CD14-positive monocyte (primary cell): ENCODE measurements at regions not wholly inside any gene's neighbourhood (a gene's known extent, or its start where the extent isn't known, plus 50 kb on each side); places are given as distances from the start of the nearest gene placed in this dataset.

ENCODE experiments used
- DNase-seq, 3 donors: peaks; one replicate each; pipeline ENCODE4 v3.0.0-alpha.2; 2011 to 2022
- H2AFZ ChIP-seq: 2 replicates; pipeline ENCODE4 v1.6.0; 2012; ENCODE audit warnings: mild to moderate bottlenecking, low read depth, low read length, inconsistent platforms; ENCODE audit not compliant: insufficient read depth, poor library complexity, severe bottlenecking
- H3K27ac ChIP-seq, 2 donors: 1 replicate in 1 of 2; 2 replicates in 1 of 2; pipeline ENCODE4 v1.5.1; 2012 to 2013; ENCODE audit warnings: low read length in 2 of 2, control low read depth in 1 of 2, inconsistent platforms in 1 of 2, low read depth in 1 of 2, mild to moderate bottlenecking in 1 of 2
- H3K27me3 ChIP-seq, 2 donors: one replicate each; pipeline versions ENCODE4 v1.6.0 to v1.6.1; 2011 to 2013; ENCODE audit warnings: low read length in 2 of 2; ENCODE audit not compliant: control insufficient read depth in 2 of 2, insufficient read depth in 2 of 2
- H3K36me3 ChIP-seq, 2 donors: replicated peaks in 1 of 2; 1 replicate in 1 of 2; 2 replicates in 1 of 2; pipeline versions ENCODE4 v1.5.1 to v1.6.1; 2012 to 2013; ENCODE audit warnings: low read length in 2 of 2, control low read depth in 1 of 2, inconsistent platforms in 1 of 2, mild to moderate bottlenecking in 1 of 2; ENCODE audit not compliant: insufficient read depth in 2 of 2, control insufficient read depth in 1 of 2
- H3K4me1 ChIP-seq, 2 donors: 1 replicate in 1 of 2; 2 replicates in 1 of 2; pipeline versions ENCODE4 v1.5.1 to v1.6.1; 2012 to 2013; ENCODE audit warnings: low read length in 2 of 2, control low read depth in 1 of 2, inconsistent platforms in 1 of 2, mild to moderate bottlenecking in 1 of 2, moderate library complexity in 1 of 2; ENCODE audit not compliant: insufficient read depth in 2 of 2, control insufficient read depth in 1 of 2
- H3K4me2 ChIP-seq: replicated peaks from 2 replicates; pipeline ENCODE3; 2012; ENCODE audit warnings: low read length, moderate library complexity, mild to moderate bottlenecking; ENCODE audit not compliant: poor library complexity, severe bottlenecking; ENCODE audit errors: extremely low read depth
- H3K4me3 ChIP-seq, 3 experiments: fragments of 200-600 bp in 1 of 3; sonication (generic) in 1 of 3; replicated peaks in 1 of 3; 1 replicate in 2 of 3; 2 replicates in 1 of 3; pipeline ENCODE4 v1.5.1; 2011 to 2013; ENCODE audit warnings: low read length in 3 of 3, mild to moderate bottlenecking in 3 of 3, control low read depth in 2 of 3, low read depth in 2 of 3, inconsistent platforms in 1 of 3, moderate library complexity in 1 of 3
- H3K79me2 ChIP-seq: 2 replicates; pipeline ENCODE4 v1.6.0; 2012; ENCODE audit warnings: mild to moderate bottlenecking, control low read depth, inconsistent platforms, low read length, moderate library complexity; ENCODE audit not compliant: insufficient read depth
- H3K9ac ChIP-seq: 2 replicates; pipeline ENCODE4 v1.6.0; 2017; ENCODE audit warnings: low read length, mild to moderate bottlenecking; ENCODE audit not compliant: insufficient read depth, poor library complexity, severe bottlenecking
- H3K9me3 ChIP-seq, 2 donors: replicated peaks in 1 of 2; 1 replicate in 1 of 2; 2 replicates in 1 of 2; pipeline versions ENCODE4 v1.5.1 to v1.6.1; 2012 to 2013; ENCODE audit warnings: low read length in 2 of 2, control low read depth in 1 of 2; ENCODE audit not compliant: control insufficient read depth in 1 of 2, insufficient read depth in 1 of 2
- H4K20me1 ChIP-seq: 2 replicates; pipeline ENCODE4 v1.6.0; 2012; ENCODE audit warnings: mild to moderate bottlenecking, low read length, control low read depth, moderate library complexity; ENCODE audit not compliant: insufficient read depth
- H3K27ac Mint-ChIP-seq, 7 donors: one replicate each; pipeline ENCODE4 v1.8.0; 2020; ENCODE audit warnings: mild to moderate bottlenecking in 7 of 7, mixed read lengths in 7 of 7, moderate library complexity in 6 of 7, inconsistent platforms in 2 of 7
- H3K27me3 Mint-ChIP-seq, 3 donors: one replicate each; pipeline ENCODE4 v1.8.0; 2021 to 2022; ENCODE audit warnings: low read depth in 3 of 3, mild to moderate bottlenecking in 3 of 3, mixed read lengths in 3 of 3, moderate library complexity in 3 of 3, inconsistent platforms in 1 of 3
- H3K36me3 Mint-ChIP-seq, 2 donors: one replicate each; pipeline ENCODE4 v1.8.0; 2020; ENCODE audit warnings: mixed read lengths in 2 of 2, inconsistent platforms in 1 of 2, mild to moderate bottlenecking in 1 of 2
- H3K4me1 Mint-ChIP-seq: one replicate; pipeline ENCODE4 v1.8.0; 2020; ENCODE audit warnings: mild to moderate bottlenecking, mixed read lengths
- H3K4me3 Mint-ChIP-seq, 2 donors: one replicate each; pipeline ENCODE4 v1.8.0; 2020; ENCODE audit warnings: mild to moderate bottlenecking in 2 of 2, mixed read lengths in 2 of 2, moderate library complexity in 1 of 2
- H3K9me3 Mint-ChIP-seq, 7 donors: one replicate each; pipeline ENCODE4 v1.8.0; 2020 to 2022; ENCODE audit warnings: mixed read lengths in 7 of 7, mild to moderate bottlenecking in 6 of 7, moderate library complexity in 6 of 7, inconsistent platforms in 2 of 7
- CTCF ChIP-seq: fragments of 200-600 bp; IDR thresholded peaks from one replicate; pipeline ENCODE4 v1.8.0; 2022; ENCODE audit warnings: antibody characterized with exemption, mild to moderate bottlenecking
- WGBS: methylation state at CpG from one replicate; pipeline ENCODE4 v1.1.5; 2013; ENCODE audit warnings: missing lambda C conversion rate; ENCODE audit not compliant: insufficient coverage; 5-methylcytosine and 5-hydroxymethylcytosine counted together
- intact Hi-C, 2 donors: fragments of 100-400 bp; cut with micrococcal nuclease; formaldehyde crosslinking; loops; one replicate each; pipeline versions ENCODE4 v1.15.0 to v1.15.1; 2023

DNA sequence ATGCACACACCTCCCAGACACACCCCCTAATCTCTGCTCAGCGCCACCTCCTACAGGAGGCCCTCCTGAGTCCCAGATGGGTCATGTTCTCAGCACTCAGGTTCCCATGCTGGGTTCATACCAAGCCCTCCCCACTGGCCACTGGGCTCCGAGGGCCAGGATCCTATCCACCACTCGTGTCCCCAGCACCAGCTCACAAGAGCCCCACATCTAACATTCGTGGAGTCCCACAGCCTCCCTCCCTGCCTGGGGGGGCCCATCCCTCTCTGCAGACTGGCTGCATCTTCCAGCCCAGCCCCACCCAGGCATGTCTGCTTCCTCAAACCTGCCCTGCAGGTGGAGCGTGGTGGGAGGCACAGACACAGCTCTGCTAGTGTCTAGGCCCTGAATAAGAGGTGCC is 227.4 kb downstream of the TUBA3C start:
- Mint-ChIP-seq H3K27ac (no peak overlapping the region), H3K27me3 (peaks cover 0 to 3% (median 1%) of the 10 kb centered on the region in 3 donors), H3K4me1 (no peaks in the 10 kb centered on the region), H3K36me3 (no peaks in the 10 kb centered on the region), H3K9me3 (peaks cover 22 to 60% (median 45%) of the 10 kb centered on the region in 7 donors), H3K4me3 (no peak overlapping the region)
- DNase-seq, result no peak
- Histone ChIP-seq H2AFZ (no peak overlapping the region), H3K4me2 (no peak overlapping the region), H3K4me1 (no peaks in the 10 kb centered on the region), H3K4me3 (no peak overlapping the region), H3K9me3 (peaks cover 61 to 75% of the 10 kb centered on the region in 2 donors), H3K27ac (no peak overlapping the region), H3K79me2 (no peaks in the 10 kb centered on the region), H3K36me3 (no peaks in the 10 kb centered on the region), H3K27me3 (no peaks in the 10 kb centered on the region), H3K9ac (no peak overlapping the region), H4K20me1 (no peaks in the 10 kb centered on the region)
- WGBS, result 54% methylated on average over 5 of the region's 5 CpGs
- intact Hi-C loops, result no loop called here
- no peak for TF ChIP-seq CTCF

DNA sequence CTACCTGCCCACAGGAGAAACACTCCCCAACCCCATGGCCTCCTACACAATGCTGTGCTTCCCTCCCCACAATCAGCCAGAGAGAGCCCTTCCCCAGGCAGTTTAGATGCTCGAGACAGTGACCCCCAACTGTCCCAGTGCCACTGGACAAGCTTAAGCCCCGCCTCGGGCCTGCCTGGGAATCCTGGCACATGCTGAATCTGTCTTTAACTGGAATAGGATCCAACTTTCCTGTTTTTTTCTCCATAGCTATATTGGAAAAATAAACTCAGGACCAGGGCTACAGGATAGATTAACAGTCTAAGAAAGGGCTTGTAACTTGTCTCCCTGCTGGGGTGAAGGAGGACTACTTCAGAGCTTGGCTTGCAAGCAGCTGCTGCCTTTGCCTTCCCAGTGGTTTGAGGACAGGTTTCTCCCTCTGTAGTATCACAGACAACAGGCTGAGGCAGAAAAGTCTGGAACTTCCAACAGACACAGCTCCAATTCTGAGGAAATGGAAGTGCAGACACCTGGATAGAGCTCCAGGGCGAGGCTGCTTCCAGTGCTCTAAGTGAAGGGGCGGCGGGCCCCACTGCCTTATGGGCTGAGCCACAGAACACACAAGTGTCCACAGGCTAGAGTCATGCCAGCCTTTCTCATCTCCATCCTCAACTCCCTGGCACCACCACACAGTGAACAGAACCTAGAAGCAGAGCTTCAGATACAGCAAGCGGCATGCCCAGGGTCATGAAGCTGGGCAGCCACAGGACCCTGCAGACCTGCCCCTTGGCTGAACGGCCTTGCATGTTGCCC is 228.3 kb downstream of the TUBA3C start:
- H3K27ac ChIP-seq, result no peak overlapping the region
- H3K27ac Mint-ChIP-seq, result no peak overlapping the region
- no peaks in the 10 kb centered on the region for H3K4me1 Mint-ChIP-seq
- no peak overlapping the region for H3K4me3 Mint-ChIP-seq
- H3K27me3 ChIP-seq, result no peaks in the 10 kb centered on the region
- no peak overlapping the region for H3K4me2 ChIP-seq
- intact Hi-C loops, result no loop called here
- H3K79me2 ChIP-seq, result no peaks in the 10 kb centered on the region
- peaks cover 51 to 69% of the 10 kb centered on the region in 2 donors for H3K9me3 ChIP-seq
- H3K9ac ChIP-seq, result no peak overlapping the region
- peaks cover 0 to 3% (median 1%) of the 10 kb centered on the region in 3 donors for H3K27me3 Mint-ChIP-seq
- no peaks in the 10 kb centered on the region for H3K4me1 ChIP-seq
- no peak overlapping the region for H3K4me3 ChIP-seq
- DNase-seq, result no peak
- no peak overlapping the region for H2AFZ ChIP-seq
- H4K20me1 ChIP-seq, result no peaks in the 10 kb centered on the region
- H3K36me3 ChIP-seq, result no peaks in the 10 kb centered on the region
- WGBS, result 69% methylated on average over 6 of the region's 8 CpGs
- peaks cover 21 to 58% (median 41%) of the 10 kb centered on the region in 7 donors for H3K9me3 Mint-ChIP-seq
- no peaks in the 10 kb centered on the region for H3K36me3 Mint-ChIP-seq
- no peak for TF ChIP-seq CTCF
